ENCODE measurements at regions not wholly inside any gene's neighbourhood (a gene's known extent, or its start where the extent isn't known, plus 50 kb on each side); places are given as distances from the start of the nearest gene placed in this dataset.

DNA sequence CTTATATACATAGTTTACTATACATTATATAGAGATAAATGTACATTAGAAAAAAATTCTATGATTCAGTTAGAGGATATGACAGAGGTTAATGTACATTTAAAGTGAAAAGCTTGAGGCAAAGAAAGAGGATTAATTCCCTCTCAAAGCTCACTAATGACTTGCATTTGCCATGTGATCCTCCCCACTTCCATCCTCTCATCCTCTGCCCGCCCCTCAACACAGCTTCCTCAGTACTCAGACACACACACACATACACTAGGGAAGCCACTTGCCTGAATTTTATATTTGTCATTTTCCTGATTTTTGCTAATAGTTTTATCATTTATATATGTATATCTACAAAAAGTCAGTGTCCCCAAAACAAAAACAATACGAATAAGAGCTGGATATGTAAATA is 764.5 kb downstream of the EFNA5 start:
- ChIA-PET POLR2A (ENCODE audit: unreplicated experiment) (no interaction called here), CTCF (no interaction called here)
- H3K79me1 ChIP-seq (ENCODE audit: low read depth in 1 of 2, low read length in 2 of 2): no peaks in the 10 kb centered on the region
- no peaks in the 10 kb centered on the region for H3K9me1 ChIP-seq (ENCODE audit: insufficient read depth, low read length)
- no peak overlapping the region for H3K18ac ChIP-seq (ENCODE audit: low read depth, low read length)
- H2AK5ac ChIP-seq (ENCODE audit: low read depth, low read length): no peak overlapping the region
- intact Hi-C loops (cut with micrococcal nuclease) (no loop called here), dilution Hi-C loops (cut with HindIII; ENCODE audit: low sequenced_read_pairs, unreplicated experiment) (no loop called here), in situ Hi-C loops (cut with MboI; ENCODE audit: low sequenced_read_pairs) (no loop called here)
- H2AFZ ChIP-seq (replicated peaks; ENCODE audit: low read length, poor library complexity): no peak overlapping the region
- no peaks in the 10 kb centered on the region for H3K9me3 ChIP-seq (ENCODE audit: control insufficient read depth, insufficient read depth, low read length)
- H3K36me3 ChIP-seq (ENCODE audit: control insufficient read depth, insufficient read depth, low read length): no peaks in the 10 kb centered on the region
- H3K14ac ChIP-seq (replicated peaks; ENCODE audit: low read depth, low read length): no peak overlapping the region
- H3K4me1 ChIP-seq (ENCODE audit: control insufficient read depth, insufficient read depth, low read length): no peaks in the 10 kb centered on the region
- H3K27ac ChIP-seq (ENCODE audit: insufficient read depth, low read length): no peak overlapping the region
- no peak overlapping the region for H2BK120ac ChIP-seq (ENCODE audit: low read depth, low read length)
- no peak overlapping the region for H3K4me2 ChIP-seq (ENCODE audit: low read depth, low read length)
- ATAC-seq (ENCODE audit: low read depth) (no peak), DNase-seq (no peak)
- no peak overlapping the region for H2BK20ac ChIP-seq (ENCODE audit: low read depth, low read length)
- H4K8ac ChIP-seq (ENCODE audit: low read depth in 2 of 2, low read length in 2 of 2): no peak overlapping the region
- no peak overlapping the region for H3K23ac ChIP-seq (ENCODE audit: low read depth, low read length)
- no peak overlapping the region for H3K4me3 ChIP-seq (ENCODE audit: insufficient read depth, low read depth, low read length)
- H3K9ac ChIP-seq (ENCODE audit: low read depth, low read length): no peak overlapping the region
- no peak overlapping the region for H2AK9ac ChIP-seq (replicated peaks; ENCODE audit: low read depth, low read length, poor library complexity)
- no CpG with 5 or more reads among the region's 2 CpGs for WGBS, 2 experiments (ENCODE audit: extremely low coverage in 2 of 2, insufficient read length in 1 of 2)
- H3K27me3 ChIP-seq (ENCODE audit: control insufficient read depth, insufficient read depth, low read length): no peaks in the 10 kb centered on the region
- H3K56ac ChIP-seq (ENCODE audit: extremely low read depth, insufficient read depth, low read length): no peak overlapping the region
- no peak overlapping the region for H2BK15ac ChIP-seq (ENCODE audit: low read depth, low read length)
- no peak overlapping the region for H4K5ac ChIP-seq (ENCODE audit: low read depth, low read length)
- no peaks in the 10 kb centered on the region for H4K20me1 ChIP-seq (ENCODE audit: insufficient read depth, low read length)
- H3K4ac ChIP-seq (ENCODE audit: low read depth, low read length): no peak overlapping the region
- H4K91ac ChIP-seq (ENCODE audit: insufficient read depth, low read depth, low read length): no peak overlapping the region
- no TSS peak for BruUV-seq (replicated peaks)
- TF ChIP-seq, protein P1, sequence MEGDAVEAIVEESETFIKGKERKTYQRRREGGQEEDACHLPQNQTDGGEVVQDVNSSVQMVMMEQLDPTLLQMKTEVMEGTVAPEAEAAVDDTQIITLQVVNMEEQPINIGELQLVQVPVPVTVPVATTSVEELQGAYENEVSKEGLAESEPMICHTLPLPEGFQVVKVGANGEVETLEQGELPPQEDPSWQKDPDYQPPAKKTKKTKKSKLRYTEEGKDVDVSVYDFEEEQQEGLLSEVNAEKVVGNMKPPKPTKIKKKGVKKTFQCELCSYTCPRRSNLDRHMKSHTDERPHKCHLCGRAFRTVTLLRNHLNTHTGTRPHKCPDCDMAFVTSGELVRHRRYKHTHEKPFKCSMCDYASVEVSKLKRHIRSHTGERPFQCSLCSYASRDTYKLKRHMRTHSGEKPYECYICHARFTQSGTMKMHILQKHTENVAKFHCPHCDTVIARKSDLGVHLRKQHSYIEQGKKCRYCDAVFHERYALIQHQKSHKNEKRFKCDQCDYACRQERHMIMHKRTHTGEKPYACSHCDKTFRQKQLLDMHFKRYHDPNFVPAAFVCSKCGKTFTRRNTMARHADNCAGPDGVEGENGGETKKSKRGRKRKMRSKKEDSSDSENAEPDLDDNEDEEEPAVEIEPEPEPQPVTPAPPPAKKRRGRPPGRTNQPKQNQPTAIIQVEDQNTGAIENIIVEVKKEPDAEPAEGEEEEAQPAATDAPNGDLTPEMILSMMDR (conservative IDR thresholded peaks at IDR 0.05; ENCODE audit: low read depth, low read length): no peak
- TF ChIP-seq NFE2L2 (IDR thresholded peaks at IDR 0.05; ENCODE audit: low read depth, low read length) (no peak), RFX5 (IDR thresholded peaks at IDR 0.05; ENCODE audit: low read depth, low read length) (no peak), FOS (IDR thresholded peaks at IDR 0.05; ENCODE audit: low read depth, low read length) (no peak), RCOR1 (IDR thresholded peaks at IDR 0.05; ENCODE audit: insufficient replicate concordance, low read length) (no peak), MAFK (IDR thresholded peaks at IDR 0.05; ENCODE audit: low read depth, low read length) (no peak), BHLHE40 (IDR thresholded peaks at IDR 0.05; ENCODE audit: low read depth, low read length) (no peak)
- TF ChIP-seq, protein P2, sequence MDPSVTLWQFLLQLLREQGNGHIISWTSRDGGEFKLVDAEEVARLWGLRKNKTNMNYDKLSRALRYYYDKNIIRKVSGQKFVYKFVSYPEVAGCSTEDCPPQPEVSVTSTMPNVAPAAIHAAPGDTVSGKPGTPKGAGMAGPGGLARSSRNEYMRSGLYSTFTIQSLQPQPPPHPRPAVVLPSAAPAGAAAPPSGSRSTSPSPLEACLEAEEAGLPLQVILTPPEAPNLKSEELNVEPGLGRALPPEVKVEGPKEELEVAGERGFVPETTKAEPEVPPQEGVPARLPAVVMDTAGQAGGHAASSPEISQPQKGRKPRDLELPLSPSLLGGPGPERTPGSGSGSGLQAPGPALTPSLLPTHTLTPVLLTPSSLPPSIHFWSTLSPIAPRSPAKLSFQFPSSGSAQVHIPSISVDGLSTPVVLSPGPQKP (IDR thresholded peaks at IDR 0.05; ENCODE audit: borderline replicate concordance, low read depth, low read length): no peak
- H2BK5ac ChIP-seq (ENCODE audit: low read depth, low read length, poor library complexity, severe bottlenecking): no peak overlapping the region

Measured in IMR-90 (cell line).